DMS114 treated with DMSO at 0.1 percent for 48 hours (cell line): ENCODE measurements at regions not wholly inside any gene's neighbourhood (a gene's known extent, or its start where the extent isn't known, plus 50 kb on each side); places are given as distances from the start of the nearest gene placed in this dataset.

Experiments
- DNase-seq: peaks from one replicate; lab custom pipeline; 2025; ENCODE audit not compliant: unreplicated experiment; lab: John Stamatoyannopoulos, UW

GRCh38 chr21:40976198-40977109 is 129.5 kb upstream of the DSCAM start:
- no peak for DNase-seq

GRCh38 chr21:40985370-40985769 is 138.4 kb upstream of the DSCAM start:
- no peak for DNase-seq

- no peak for DNase-seq
Measured at GRCh38 chr21:40990366-40990765, 143.4 kb upstream of the DSCAM start.

- DNase-seq, result no peak
Measured at GRCh38 chr21:40997831-40998230, 150.9 kb upstream of the DSCAM start.

- DNase-seq, result no peak
Measured at GRCh38 chr21:41000838-41001237, 153.9 kb upstream of the DSCAM start.

- DNase-seq, result no peak
Measured at GRCh38 chr21:41006636-41007035, 159.7 kb upstream of the DSCAM start.

- DNase-seq, result no peak
Measured at GRCh38 chr21:41008351-41008750, 159.6 kb upstream of the BACE2 start.

- no peak for DNase-seq
Measured at GRCh38 chr21:41008974-41009373, 159.0 kb upstream of the BACE2 start.

GRCh38 chr21:41009398-41010100 is 158.4 kb upstream of the BACE2 start:
- no peak for DNase-seq

- no peak for DNase-seq
Measured at GRCh38 chr21:41010101-41010435, 157.9 kb upstream of the BACE2 start.

GRCh38 chr21:41011098-41011731 is 156.7 kb upstream of the BACE2 start:
- no peak for DNase-seq

- DNase-seq, result no peak
Measured at GRCh38 chr21:41011951-41012366, 156.0 kb upstream of the BACE2 start.

GRCh38 chr21:41012425-41012824 is 155.5 kb upstream of the BACE2 start:
- no peak for DNase-seq

- no peak for DNase-seq
Measured at GRCh38 chr21:41016472-41016871, 151.5 kb upstream of the BACE2 start.

- no peak for DNase-seq
Measured at GRCh38 chr21:41018431-41018830, 149.5 kb upstream of the BACE2 start.

GRCh38 chr21:41023936-41024335 is 144.0 kb upstream of the BACE2 start:
- no peak for DNase-seq

GRCh38 chr21:41024341-41024740 is 143.6 kb upstream of the BACE2 start:
- no peak for DNase-seq

- no peak for DNase-seq
Measured at GRCh38 chr21:41024746-41025254, 143.2 kb upstream of the BACE2 start.

- no peak for DNase-seq
Measured at GRCh38 chr21:41029571-41029970, 138.4 kb upstream of the BACE2 start.

GRCh38 chr21:41031701-41032220 is 136.2 kb upstream of the BACE2 start:
- no peak for DNase-seq

- DNase-seq, result no peak
Measured at GRCh38 chr21:41032541-41032940, 135.4 kb upstream of the BACE2 start.
